GM12878 (cell line): ENCODE measurements at regions not wholly inside any gene's neighbourhood (a gene's known extent, or its start where the extent isn't known, plus 50 kb on each side); places are given as distances from the start of the nearest gene placed in this dataset.

Experiments
- ATAC-seq: fragments of 200-7000 bp; cut with Tn5 transposase; 3 replicates; pipeline ENCODE4 v1.9.1; 2020; ENCODE audit warnings: mild to moderate bottlenecking, moderate library complexity
- BruUV-seq: library from RNA; stranded (reverse); fragments of 400-500 nt; replicated peaks from 2 replicates; lab custom pipeline; 2021; lab: Mats Ljungman, UMichigan
- CTCF ChIA-PET: fragments of 300-600 bp; sonication (Branson Sonifier 250); formaldehyde crosslinking; extraction: SDS; loops from one replicate; lab custom pipeline; 2021; ENCODE audit warnings: inconsistent platforms; lab: Yijun Ruan, JAX
- POLR2A ChIA-PET: fragments of 350-600 bp; formaldehyde crosslinking; extraction: SDS; loops from one replicate; lab custom pipeline; 2021; ENCODE audit warnings: inconsistent platforms; lab: Charles Lee
- RAD21 ChIA-PET: fragments of 300-600 bp; sonication (Branson Sonifier 250); formaldehyde crosslinking; loops from one replicate; lab custom pipeline; 2023; ENCODE audit warnings: antibody characterized with exemption; ENCODE audit not compliant: unreplicated experiment; lab: Charles Lee
- SMC1A ChIA-PET: fragments of 300-600 bp; sonication (Branson Sonifier 250); formaldehyde crosslinking; loops from one replicate; lab custom pipeline; 2023; ENCODE audit not compliant: unreplicated experiment, uncharacterized antibody; lab: Charles Lee
- DNase-seq: peaks from one replicate; pipeline ENCODE4 v3.0.0-alpha.2; 2011; ENCODE audit warnings: low read depth, low spot score
- FAIRE-seq: peaks from 3 replicates; lab custom pipeline; 2011; peaks lifted over from hg19 to GRCh38; lab: Jason Lieb, UNC
- H2AFZ ChIP-seq: 2 replicates; pipeline ENCODE4 v1.6.0; 2011; ENCODE audit warnings: low read depth, low read length, control low read depth; ENCODE audit not compliant: control insufficient read depth
- H3K27ac ChIP-seq: 2 replicates; pipeline ENCODE4 v1.5.1; 2011; ENCODE audit warnings: control low read depth; ENCODE audit not compliant: control insufficient read depth, insufficient read depth
- H3K27me3 ChIP-seq, 2 experiments: replicated peaks in 1 of 2; 2 replicates each; pipeline versions ENCODE4 v1.6.0 to v1.6.1; 2011; ENCODE audit warnings: low read length in 1 of 2; ENCODE audit not compliant: control insufficient read depth in 2 of 2, insufficient read depth in 2 of 2
- H3K36me3 ChIP-seq, 2 experiments: 2 replicates each; pipeline ENCODE4 v1.5.1; 2011; ENCODE audit warnings: low read length in 1 of 2; ENCODE audit not compliant: control insufficient read depth in 2 of 2, insufficient read depth in 2 of 2
- H3K4me1 ChIP-seq: 2 replicates; pipeline ENCODE4 v1.6.1; 2011; ENCODE audit warnings: mild to moderate bottlenecking, low read length, moderate library complexity, mixed read lengths; ENCODE audit not compliant: control insufficient read depth, insufficient read depth
- H3K4me2 ChIP-seq: 2 replicates; pipeline ENCODE4 v1.6.0; 2011; ENCODE audit warnings: control low read depth; ENCODE audit not compliant: control insufficient read depth, insufficient read depth
- H3K4me3 ChIP-seq: fragments of 200-600 bp; sonication (generic); 2 replicates; pipeline ENCODE4 v1.5.1; 2016
- H3K79me2 ChIP-seq: 2 replicates; pipeline ENCODE4 v1.6.0; 2011; ENCODE audit warnings: low read length; ENCODE audit not compliant: control insufficient read depth, insufficient read depth
- H3K9ac ChIP-seq: 2 replicates; pipeline ENCODE4 v1.8.0; 2011; ENCODE audit warnings: low read length, control low read depth, mixed read lengths; ENCODE audit not compliant: control insufficient read depth, insufficient read depth
- H3K9me3 ChIP-seq: replicated peaks from 3 replicates; pipeline ENCODE4 v1.5.1; 2011; ENCODE audit warnings: mild to moderate bottlenecking, low read length; ENCODE audit not compliant: control insufficient read depth, insufficient read depth
- H4K20me1 ChIP-seq: 2 replicates; pipeline ENCODE4 v1.6.0; 2011; ENCODE audit not compliant: control insufficient read depth, insufficient read depth
- LARP7 ChIP-seq: fragments of 450-650 bp; IDR thresholded peaks from 2 replicates; pipeline ENCODE4 v1.6.1; 2017; ENCODE audit warnings: mild to moderate bottlenecking
- MLLT1 ChIP-seq: fragments of 450-650 bp; IDR thresholded peaks from 2 replicates; pipeline ENCODE4 v1.6.1; 2016; ENCODE audit warnings: mild to moderate bottlenecking
- NBN ChIP-seq: fragments of 450-650 bp; IDR thresholded peaks from 2 replicates; pipeline ENCODE4 v1.6.1; 2016
- POLR2AphosphoS2 ChIP-seq: IDR thresholded peaks from 2 replicates; pipeline ENCODE4 v1.6.1; 2011; ENCODE audit warnings: low read depth, mild to moderate bottlenecking, low read length, improper control_type of control experiment, moderate library complexity
- REST ChIP-seq: IDR thresholded peaks from 2 replicates; pipeline ENCODE4 v1.6.1; 2012; ENCODE audit warnings: mild to moderate bottlenecking, low read depth, low read length
- WGBS: methylation state at CpG from one replicate; pipeline ENCODE4 v1.1.6; 2016; ENCODE audit warnings: low lambda C conversion rate; ENCODE audit not compliant: insufficient replicate concordance, insufficient coverage; ENCODE audit errors: missing lambda C conversion rate; 5-methylcytosine and 5-hydroxymethylcytosine counted together
- in situ Hi-C: fragments of 300-500 bp; cut with MboI; formaldehyde crosslinking; loops from 9 replicates; pipeline ENCODE4 v1.14.3; 2018; ENCODE audit warnings: mixed read lengths
- intact Hi-C: fragments of 100-400 bp; cut with micrococcal nuclease; formaldehyde crosslinking; loops from one replicate; pipeline ENCODE4 v1.14.2; 2022; ENCODE audit not compliant: unreplicated experiment

- ChIA-PET CTCF (no interaction called here), RAD21 (no interaction called here), POLR2A (no interaction called here), SMC1A (no interaction called here)
- 0% methylated on average over 1 of the region's 1 CpG for WGBS
- H3K36me3 ChIP-seq = no peaks in the 10 kb centered on the region
- no peaks in the 10 kb centered on the region for H3K4me1 ChIP-seq
- H3K9ac ChIP-seq = no peak overlapping the region
- H2AFZ ChIP-seq = no peak overlapping the region
- FAIRE-seq (no peak), ATAC-seq (no peak), DNase-seq (no peak)
- no TSS peak for BruUV-seq
- no peak overlapping the region for H3K27ac ChIP-seq
- no peak overlapping the region for H3K4me3 ChIP-seq
- H3K4me2 ChIP-seq = no peak overlapping the region
- no peaks in the 10 kb centered on the region for H3K27me3 ChIP-seq
- no peaks in the 10 kb centered on the region for H4K20me1 ChIP-seq
- in situ Hi-C loops = no loop called here
- H3K79me2 ChIP-seq = no peaks in the 10 kb centered on the region
- TF ChIP-seq MLLT1 (no peak), NBN (no peak), POLR2AphosphoS2 (no peak), REST (no peak), LARP7 (no peak)
- H3K9me3 ChIP-seq = no peaks in the 10 kb centered on the region
- intact Hi-C loops = no loop called here
These were observed 106.7 kb upstream of the ITGB1 start for GRCh38 chr10:33064706-33065105.
